ENCODE measurements at regions not wholly inside any gene's neighbourhood (a gene's known extent, or its start where the extent isn't known, plus 50 kb on each side); places are given as distances from the start of the nearest gene placed in this dataset.

- WGBS, 4 donors = 77 to 91% (median 84%) methylated on average over 1 of the region's 1 CpG
- Histone ChIP-seq H3K4me1 (replicated peaks in 1 of 2) (no peaks in the 10 kb centered on the region), H3K4me3 (no peak overlapping the region), H3K36me3 (replicated peaks in 1 of 2) (no peaks in the 10 kb centered on the region), H3K27ac (no peak overlapping the region), H3K9me3 (replicated peaks in 1 of 3) (no peaks in the 10 kb centered on the region), H3K27me3 (no peaks in the 10 kb centered on the region)
- intact Hi-C loops (cut with DNase I) = no loop called here
- TF ChIP-seq POLR2A (IDR thresholded peaks at IDR 0.05) (no peak), CTCF (IDR thresholded peaks at IDR 0.05) (no peak)
- DNase-seq = no peak
Observed at GRCh38 chr4:127555106-127555505, 77.7 kb upstream of the INTU start.

GRCh38 chr4:127558088-127558487, 74.7 kb upstream of the INTU start:
- no peak for DNase-seq
- H3K4me3 ChIP-seq = no peak overlapping the region
- H3K27ac ChIP-seq = no peak overlapping the region
- H3K36me3 ChIP-seq (replicated peaks in 1 of 2) = no peaks in the 10 kb centered on the region
- intact Hi-C loops (cut with DNase I) = no loop called here
- no peaks in the 10 kb centered on the region for H3K9me3 ChIP-seq (replicated peaks in 1 of 3)
- TF ChIP-seq POLR2A (IDR thresholded peaks at IDR 0.05) (no peak), CTCF (IDR thresholded peaks at IDR 0.05) (no peak)
- H3K27me3 ChIP-seq = no peaks in the 10 kb centered on the region
- WGBS, 4 donors = 72 to 96% (median 85%) methylated on average over 4 of the region's 4 CpGs
- no peaks in the 10 kb centered on the region for H3K4me1 ChIP-seq (replicated peaks in 1 of 2)

GRCh38 chr4:127558489-127559407, 74.0 kb upstream of the INTU start:
- H3K4me1 ChIP-seq (replicated peaks in 1 of 2) = no peaks in the 10 kb centered on the region
- no peaks in the 10 kb centered on the region for H3K36me3 ChIP-seq (replicated peaks in 1 of 2)
- no peaks in the 10 kb centered on the region for H3K27me3 ChIP-seq
- no peak overlapping the region for H3K4me3 ChIP-seq
- no peak overlapping the region for H3K27ac ChIP-seq
- no peak for TF ChIP-seq CTCF (IDR thresholded peaks at IDR 0.05)
- no peak for TF ChIP-seq POLR2A (IDR thresholded peaks at IDR 0.05)
- WGBS, 4 donors = 74 to 87% (median 78%) methylated on average over 3 to 4 of the region's 4 CpGs
- no peaks in the 10 kb centered on the region for H3K9me3 ChIP-seq (replicated peaks in 1 of 3)
- intact Hi-C loops (cut with DNase I) = no loop called here
- no peak for DNase-seq

GRCh38 chr4:127559981-127560380, 72.8 kb upstream of the INTU start:
- H3K4me3 ChIP-seq = no peak overlapping the region
- no peaks in the 10 kb centered on the region for H3K4me1 ChIP-seq (replicated peaks in 1 of 2)
- no peaks in the 10 kb centered on the region for H3K27me3 ChIP-seq
- TF ChIP-seq POLR2A (IDR thresholded peaks at IDR 0.05) (no peak), CTCF (IDR thresholded peaks at IDR 0.05) (no peak)
- 89 to 95% (median 95%) methylated on average over 6 to 7 of the region's 7 CpGs for WGBS, 4 donors
- H3K9me3 ChIP-seq (replicated peaks in 1 of 3) = no peaks in the 10 kb centered on the region
- H3K27ac ChIP-seq = no peak overlapping the region
- DNase-seq = no peak
- H3K36me3 ChIP-seq (replicated peaks in 1 of 2) = no peaks in the 10 kb centered on the region
- intact Hi-C loops (cut with DNase I) = no loop called here
